Hematopoietic multipotent progenitor cell treated with erythropoietin and hydrocortisone succinate and interleukin-3 and kit ligand, for 6 days (in vitro differentiated cells): ENCODE measurements at regions not wholly inside any gene's neighbourhood (a gene's known extent, or its start where the extent isn't known, plus 50 kb on each side); places are given as distances from the start of the nearest gene placed in this dataset.
"Not testable (repeated sequence)": the region's sequence is repeated elsewhere in the genome, so short reads cannot be mapped to it uniquely, and the experiment has no call there.

Source experiments
- DNase-seq: peaks from one replicate; pipeline ENCODE4 v3.0.0-alpha.2; 2015

- DNase-seq, result no peak
Measured at GRCh38 chr6:141552031-141552430, 580.7 kb upstream of the GJE1 start.

DNA sequence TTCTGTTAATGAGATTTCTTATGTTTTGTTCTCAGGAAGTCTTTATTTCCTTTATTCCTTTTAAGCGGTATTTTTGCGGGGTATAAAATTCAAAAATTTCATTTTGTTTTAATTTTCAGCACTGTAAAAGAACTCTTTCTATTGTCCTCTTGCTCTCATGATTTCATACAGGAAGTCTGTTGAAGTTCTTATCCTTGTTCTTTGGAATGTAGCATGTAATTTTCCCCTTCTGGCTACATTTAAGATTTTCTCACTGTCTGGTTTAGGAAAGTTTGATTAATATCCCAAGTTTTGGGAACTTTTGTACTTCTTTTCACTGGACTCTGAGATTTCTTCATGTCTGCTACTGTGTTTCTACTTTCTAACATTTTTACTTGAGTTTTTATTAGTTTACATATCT is 581.4 kb upstream of the GJE1 start:
- DNase-seq, result no peak

- DNase-seq, result no peak
Measured at GRCh38 chr6:141550471-141550870, 582.3 kb upstream of the GJE1 start.

GRCh38 chr6:141548966-141549365 is 583.8 kb upstream of the GJE1 start:
- DNase-seq, result no peak

- no peak for DNase-seq
Measured at GRCh38 chr6:141541581-141542324, 591.0 kb upstream of the GJE1 start.

GRCh38 chr6:141540207-141540606 is 592.5 kb upstream of the GJE1 start:
- DNase-seq, result no peak

DNA sequence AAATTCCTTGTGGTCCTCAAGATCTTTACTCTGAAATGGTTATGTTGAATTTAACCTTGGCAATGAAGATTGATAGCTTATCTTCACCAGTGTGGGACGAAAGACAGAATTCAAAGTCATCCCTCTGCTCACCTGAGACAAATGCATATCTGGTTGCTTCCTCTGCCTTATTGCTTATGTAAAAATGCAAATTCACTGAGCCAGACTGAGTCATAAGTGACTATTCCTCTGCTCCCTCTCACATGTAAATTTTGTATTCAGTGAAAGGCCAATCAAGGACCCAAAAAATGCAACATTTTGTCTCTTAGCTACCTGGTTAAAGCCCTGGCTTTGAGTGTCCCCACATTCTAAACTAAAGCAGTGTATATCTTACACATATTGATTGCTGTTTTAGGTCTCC is 593.1 kb upstream of the GJE1 start:
- DNase-seq, result no peak

GRCh38 chr6:141532211-141532610 is 600.5 kb upstream of the GJE1 start:
- DNase-seq, result no peak

- no peak for DNase-seq
Measured at GRCh38 chr6:141531040-141531439, 601.7 kb upstream of the GJE1 start.

- DNase-seq, result no peak
Measured at GRCh38 chr6:141528596-141528995, 604.1 kb upstream of the GJE1 start.

DNA sequence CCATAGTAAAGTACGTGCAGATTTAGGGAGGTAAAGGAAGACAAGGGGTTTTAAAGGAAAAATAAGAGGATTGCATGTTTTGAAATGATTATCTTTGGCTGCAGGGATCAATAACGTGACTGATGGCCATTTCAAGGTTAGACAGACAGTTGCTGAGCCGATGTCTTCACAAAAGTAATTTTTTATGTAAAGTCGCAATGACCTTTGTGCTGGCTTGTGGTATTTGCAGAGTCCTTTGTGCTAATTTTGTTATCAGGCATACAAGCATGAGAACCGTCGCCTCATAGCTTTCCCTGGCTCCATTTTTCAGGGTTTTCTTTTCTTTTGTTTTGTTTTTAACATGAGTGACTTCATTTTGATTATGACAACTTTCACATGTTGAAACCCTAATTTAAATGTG is 605.7 kb upstream of the GJE1 start:
- DNase-seq, result no peak

GRCh38 chr6:141521440-141521839 is 611.3 kb upstream of the GJE1 start:
- DNase-seq, result no peak

DNA sequence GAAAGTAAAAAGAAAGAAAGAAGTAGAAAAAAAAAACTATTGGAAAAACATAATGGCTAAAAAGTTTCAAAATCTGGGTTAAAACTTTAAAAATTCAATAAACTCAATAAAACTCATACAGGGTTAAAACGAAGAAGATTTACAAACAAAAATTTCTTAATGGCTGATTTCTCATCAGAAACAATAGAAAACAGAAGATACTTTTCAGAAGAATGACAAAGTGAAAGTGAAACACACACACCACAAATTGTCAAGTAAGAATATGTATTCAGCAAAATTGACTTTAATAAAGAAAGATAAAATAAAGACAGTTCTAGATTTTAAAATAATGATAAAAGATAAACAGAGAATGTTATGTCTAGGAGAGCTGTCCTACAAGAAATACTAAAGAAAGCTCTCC is 618.9 kb upstream of the GJE1 start:
- peak; percentile 7 for DNase-seq

DNA sequence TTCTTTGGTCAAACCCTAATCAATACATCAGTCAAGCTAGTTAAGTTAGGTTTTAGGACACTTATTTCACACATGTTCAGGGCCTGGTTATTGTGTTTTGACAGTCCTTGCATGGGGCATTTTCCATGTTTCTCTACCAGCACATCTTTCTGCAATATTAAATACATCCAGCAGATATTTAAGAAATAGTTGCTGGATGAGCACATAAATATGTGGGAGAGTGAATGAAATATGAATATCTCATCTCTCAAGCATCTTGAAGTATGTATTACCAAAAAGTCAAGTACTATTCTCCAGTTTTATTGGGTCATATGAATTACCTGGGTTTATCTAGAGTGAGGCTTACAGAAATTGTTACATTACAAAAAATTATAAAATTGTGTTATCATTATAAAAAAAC is 621.9 kb upstream of the GJE1 start:
- no peak for DNase-seq

DNA sequence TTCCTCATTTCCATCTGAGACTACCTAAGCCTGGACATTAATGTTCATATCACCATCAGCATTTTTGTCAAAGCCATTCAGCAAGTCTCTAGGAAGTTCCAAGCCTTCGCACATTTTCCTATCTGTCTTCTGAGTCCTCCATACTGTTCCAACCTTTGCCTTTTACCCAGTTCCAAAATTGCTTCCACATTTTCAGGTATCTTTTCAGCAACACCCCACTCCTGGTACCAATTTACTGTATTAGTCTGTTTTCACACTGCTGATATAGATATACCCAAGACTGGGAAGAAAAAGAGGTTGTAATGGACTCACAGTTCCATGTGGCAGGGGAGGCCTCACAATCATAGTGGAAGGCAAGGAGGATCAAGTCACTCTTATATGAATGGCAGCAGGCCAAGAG is 626.7 kb upstream of the GJE1 start:
- DNase-seq, result not testable (repeated sequence)

DNA sequence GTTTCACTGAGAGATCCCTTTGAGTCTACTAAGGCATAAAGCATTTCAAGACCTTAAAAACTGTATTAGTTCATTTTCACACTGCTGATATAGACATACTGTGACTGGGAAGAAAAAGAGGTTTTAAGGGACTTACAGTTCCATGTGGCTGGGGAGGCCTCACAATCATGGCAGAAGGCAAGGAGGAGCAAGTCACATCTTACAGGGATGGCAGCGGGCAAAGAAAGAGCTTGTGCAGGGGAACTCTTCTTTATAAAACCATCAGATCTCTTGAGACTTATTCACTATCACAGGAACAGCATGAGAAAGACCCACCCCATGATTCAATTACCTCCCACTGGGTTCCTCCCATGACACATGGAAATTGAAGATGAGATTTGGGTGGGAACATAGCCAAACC is 628.4 kb upstream of the GJE1 start:
- DNase-seq, result not testable (repeated sequence)

DNA sequence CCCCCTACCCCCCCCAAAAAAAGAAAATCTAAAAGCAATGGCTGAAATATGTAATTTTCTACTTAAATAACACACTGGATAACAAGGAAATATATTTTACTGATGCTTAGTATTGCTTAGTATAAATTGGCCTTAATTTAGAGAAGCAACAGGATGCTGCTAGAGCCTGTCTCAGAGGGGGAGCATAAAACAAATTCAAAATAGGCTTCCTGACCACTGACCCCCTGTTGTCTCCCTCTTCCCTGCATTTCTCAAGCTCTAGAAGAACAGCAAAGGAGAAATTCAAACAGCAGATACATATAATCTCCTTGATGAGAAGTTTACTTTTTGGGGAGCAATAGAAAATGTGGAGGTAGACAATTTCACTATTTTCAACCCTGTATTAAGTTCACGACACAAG is 631.1 kb upstream of the GJE1 start:
- DNase-seq, result no peak

GRCh38 chr6:141498977-141499376 is 633.7 kb upstream of the GJE1 start:
- DNase-seq, result no peak

DNA sequence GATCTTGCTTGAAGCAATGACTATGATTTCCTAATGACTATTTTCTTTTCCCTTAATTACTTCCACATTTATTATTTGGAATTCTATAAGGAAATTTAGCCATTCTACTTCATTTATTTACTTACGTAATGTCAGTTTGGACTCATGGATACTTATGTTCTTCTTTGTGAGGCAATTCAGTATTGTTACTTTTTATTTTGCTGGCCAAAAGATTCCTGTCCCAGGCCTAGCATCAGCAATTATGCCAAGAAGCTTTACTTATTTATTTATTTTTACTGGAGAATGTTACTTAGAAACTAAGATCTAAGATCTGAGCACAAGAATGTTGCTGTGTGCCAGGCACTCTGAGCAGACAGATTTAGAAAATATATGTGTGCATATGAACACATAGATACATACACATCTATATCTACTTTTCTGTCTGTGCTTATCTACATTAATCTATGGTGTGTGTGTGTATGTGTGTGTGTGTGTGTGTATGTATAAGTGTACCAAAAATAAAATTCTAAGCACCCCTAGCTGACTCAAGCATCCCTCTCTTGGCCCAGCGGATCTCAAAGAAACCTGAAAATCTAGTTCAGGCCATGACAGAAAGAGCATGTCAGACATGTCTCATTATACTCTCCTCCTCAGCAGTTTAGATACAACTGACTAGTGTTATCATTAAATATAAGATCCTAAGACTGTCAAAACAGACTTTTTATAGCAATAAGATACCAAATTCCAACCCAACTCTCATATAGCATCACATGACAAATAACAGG is 640.0 kb upstream of the GJE1 start:
- DNase-seq, result no peak

- no peak for DNase-seq
Measured at GRCh38 chr6:141491684-141492083, 641.0 kb upstream of the GJE1 start.

DNA sequence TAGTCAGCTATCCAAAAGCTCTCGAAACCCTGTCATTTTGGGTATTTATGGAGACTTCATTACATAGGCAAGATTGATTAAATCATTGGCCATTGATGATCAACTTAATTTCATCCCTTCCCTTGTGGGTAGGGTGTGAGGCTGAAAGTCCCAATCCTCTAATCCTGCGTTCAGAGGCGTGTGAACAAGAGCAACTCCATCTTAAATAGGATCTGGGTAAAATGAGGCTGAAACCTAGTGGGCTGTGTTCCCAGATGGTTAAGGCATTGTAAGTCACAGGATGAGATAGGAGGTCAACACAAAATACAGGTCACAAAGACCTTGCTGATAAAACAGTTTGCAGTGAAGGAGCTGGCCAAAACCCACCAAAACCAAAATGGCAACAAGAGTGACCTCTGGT is 641.7 kb upstream of the GJE1 start:
- DNase-seq, result no peak

DNA sequence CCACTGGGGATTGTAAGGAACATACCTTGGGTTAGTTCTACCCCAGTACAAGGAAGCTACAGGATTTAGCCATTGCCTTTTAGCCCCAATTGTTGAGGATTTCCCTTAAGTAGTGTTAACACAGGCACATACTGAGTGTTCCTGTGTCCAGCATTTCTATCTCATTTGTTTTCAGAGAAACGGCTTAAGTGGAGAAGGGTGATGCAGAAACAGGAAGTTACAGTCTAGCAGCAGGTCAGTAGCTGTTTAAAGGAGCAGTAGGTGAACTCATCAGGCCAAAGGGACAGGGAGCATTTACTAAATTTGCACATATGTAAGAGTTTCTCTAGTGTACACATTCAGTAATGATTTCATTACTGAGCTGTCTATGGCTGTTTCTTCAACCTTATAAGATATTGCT is 644.2 kb upstream of the GJE1 start:
- peak; percentile 51 for DNase-seq

DNA sequence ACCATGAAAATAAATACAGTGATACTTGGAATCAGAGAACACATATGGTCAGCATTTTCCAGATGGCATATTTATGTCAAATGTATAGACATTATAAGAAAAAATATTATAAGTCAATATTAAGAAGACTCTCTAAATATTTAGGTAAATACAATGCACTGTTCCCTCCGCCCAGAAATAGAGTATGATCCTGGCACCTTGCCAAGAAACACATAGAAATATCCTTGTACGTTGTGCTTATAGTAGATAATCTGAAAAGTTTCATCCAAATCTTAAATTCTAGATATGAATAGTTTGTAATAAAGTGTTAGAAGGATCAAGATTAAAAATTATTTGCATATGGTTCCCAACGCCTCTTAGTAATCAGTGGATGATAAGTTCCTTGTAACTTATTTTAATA is 645.8 kb upstream of the GJE1 start:
- peak; percentile 25 for DNase-seq

DNA sequence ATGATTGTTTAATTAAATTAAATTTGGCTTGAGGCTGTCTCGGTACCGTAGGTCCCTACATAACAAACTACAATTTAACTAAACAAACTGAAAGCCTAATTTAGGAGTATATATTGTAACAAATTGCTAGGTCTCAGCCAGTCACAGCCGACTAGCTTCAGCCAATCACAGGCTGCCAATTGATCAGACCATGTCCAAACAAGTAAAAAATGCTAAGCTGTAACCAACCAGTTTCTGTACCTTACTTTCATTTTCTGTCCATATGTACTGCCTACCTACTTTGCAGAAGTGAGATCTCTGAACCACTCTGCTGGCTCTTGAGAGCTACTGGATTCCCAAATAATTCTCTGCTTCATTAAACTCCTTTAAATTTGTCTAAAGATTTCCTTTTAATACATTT is 648.0 kb upstream of the GJE1 start:
- peak; percentile 69 for DNase-seq

- peak; percentile 91 for DNase-seq
Measured at GRCh38 chr6:141483598-141484061, 649.1 kb upstream of the GJE1 start.
